Choroid plexus epithelial cell (primary cell): ENCODE measurements at regions not wholly inside any gene's neighbourhood (a gene's known extent, or its start where the extent isn't known, plus 50 kb on each side); places are given as distances from the start of the nearest gene placed in this dataset.
"Not testable (repeated sequence)": the region's sequence is repeated elsewhere in the genome, so short reads cannot be mapped to it uniquely, and the experiment has no call there.

Source experiments
- DNase-seq: peaks from one replicate; pipeline ENCODE4 v3.0.0-alpha.2; 2010; ENCODE audit warnings: low read depth
- H3K4me3 ChIP-seq: 2 replicates; pipeline ENCODE4 v1.5.1; 2011; ENCODE audit warnings: low read depth, mild to moderate bottlenecking, control low read depth, low read length, moderate library complexity
- TF ChIP-seq, protein P1 (sequence below): conservative IDR thresholded peaks from 2 replicates; pipeline ENCODE4 v1.5.1; 2011; ENCODE audit warnings: low read depth, mild to moderate bottlenecking, control low read depth, inconsistent platforms, low read length, moderate library complexity

GRCh38 chr7:13108061-13108460, 420.6 kb downstream of the ARL4A start:
- H3K4me3 ChIP-seq = no peak overlapping the region
- no peak for DNase-seq
- TF ChIP-seq, protein P1, sequence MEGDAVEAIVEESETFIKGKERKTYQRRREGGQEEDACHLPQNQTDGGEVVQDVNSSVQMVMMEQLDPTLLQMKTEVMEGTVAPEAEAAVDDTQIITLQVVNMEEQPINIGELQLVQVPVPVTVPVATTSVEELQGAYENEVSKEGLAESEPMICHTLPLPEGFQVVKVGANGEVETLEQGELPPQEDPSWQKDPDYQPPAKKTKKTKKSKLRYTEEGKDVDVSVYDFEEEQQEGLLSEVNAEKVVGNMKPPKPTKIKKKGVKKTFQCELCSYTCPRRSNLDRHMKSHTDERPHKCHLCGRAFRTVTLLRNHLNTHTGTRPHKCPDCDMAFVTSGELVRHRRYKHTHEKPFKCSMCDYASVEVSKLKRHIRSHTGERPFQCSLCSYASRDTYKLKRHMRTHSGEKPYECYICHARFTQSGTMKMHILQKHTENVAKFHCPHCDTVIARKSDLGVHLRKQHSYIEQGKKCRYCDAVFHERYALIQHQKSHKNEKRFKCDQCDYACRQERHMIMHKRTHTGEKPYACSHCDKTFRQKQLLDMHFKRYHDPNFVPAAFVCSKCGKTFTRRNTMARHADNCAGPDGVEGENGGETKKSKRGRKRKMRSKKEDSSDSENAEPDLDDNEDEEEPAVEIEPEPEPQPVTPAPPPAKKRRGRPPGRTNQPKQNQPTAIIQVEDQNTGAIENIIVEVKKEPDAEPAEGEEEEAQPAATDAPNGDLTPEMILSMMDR = no peak

GRCh38 chr7:13109201-13109600, 421.8 kb downstream of the ARL4A start:
- H3K4me3 ChIP-seq = no peak overlapping the region
- TF ChIP-seq, protein P1 = no peak
- DNase-seq = no peak

- no peak overlapping the region for H3K4me3 ChIP-seq
- DNase-seq = no peak
- TF ChIP-seq, protein P1 = no peak
Measured at GRCh38 chr7:13110107-13110506, 422.7 kb downstream of the ARL4A start.

DNA sequence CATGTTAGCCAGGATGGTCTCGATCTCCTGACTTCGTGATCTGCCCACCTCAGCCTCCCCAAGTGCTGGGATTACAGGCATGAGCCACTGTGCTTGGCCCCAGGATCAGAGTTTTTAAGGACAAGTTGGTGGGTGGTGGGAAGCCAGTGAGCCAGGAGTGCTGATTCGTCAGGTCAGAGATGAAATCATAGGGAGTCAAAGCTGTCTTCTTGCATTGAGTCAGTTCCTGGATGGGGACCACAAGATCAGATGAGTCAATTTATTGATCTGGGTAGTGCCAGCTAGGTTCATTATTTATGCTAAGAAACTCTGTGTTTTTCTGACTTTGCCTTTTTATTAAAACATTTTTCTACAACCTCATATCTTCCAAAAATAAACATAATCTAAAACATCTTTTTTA, 423.8 kb downstream of the ARL4A start:
- H3K4me3 ChIP-seq = no peak overlapping the region
- DNase-seq = no peak
- TF ChIP-seq, protein P1 = no peak

DNA sequence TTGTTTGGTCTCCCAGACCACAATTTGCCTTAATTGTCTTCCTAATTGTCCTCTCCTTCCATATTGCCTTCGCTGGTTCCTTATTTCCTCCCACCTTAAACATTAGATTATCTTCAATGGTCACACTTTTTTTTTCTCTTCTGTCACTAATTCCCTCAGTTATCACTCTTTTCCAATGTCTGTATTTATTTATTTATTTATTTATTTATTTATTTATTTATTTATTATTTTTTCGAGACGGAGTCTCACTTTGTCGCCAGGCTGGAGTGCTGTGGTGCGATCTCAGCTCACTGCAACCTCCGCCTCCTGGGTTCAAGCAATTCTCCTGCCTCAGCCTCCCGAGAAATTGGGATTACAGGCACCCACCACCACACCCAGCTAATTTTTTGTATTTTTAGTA, 426.8 kb downstream of the ARL4A start:
- not testable (repeated sequence) for H3K4me3 ChIP-seq, DNase-seq

- TF ChIP-seq, protein P1 = peak; percentile 45
- H3K4me3 ChIP-seq = no peak overlapping the region
- DNase-seq = peak; percentile 52
Measured at GRCh38 chr7:13115157-13115772, 427.8 kb downstream of the ARL4A start.

DNA sequence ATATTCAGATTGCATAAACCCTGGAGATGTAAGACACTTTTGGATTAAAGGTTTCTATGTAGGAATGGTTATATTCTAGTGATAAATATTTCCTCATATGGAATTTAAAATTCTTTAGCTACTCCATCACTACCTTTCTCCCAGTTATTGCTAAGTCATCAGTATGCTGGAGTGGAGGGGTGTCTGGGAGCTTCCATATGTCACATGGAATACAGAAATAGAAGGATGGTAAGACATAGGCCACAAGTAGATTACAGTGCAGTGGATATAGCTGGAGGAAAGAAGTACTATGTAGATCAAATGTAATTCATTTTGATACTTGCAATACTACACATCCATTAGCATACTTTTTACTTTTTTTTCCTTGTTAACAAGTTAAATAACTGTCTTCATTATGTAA, 428.4 kb downstream of the ARL4A start:
- TF ChIP-seq, protein P1 = no peak
- H3K4me3 ChIP-seq = no peak overlapping the region
- no peak for DNase-seq

GRCh38 chr7:13117103-13117502, 429.7 kb downstream of the ARL4A start:
- TF ChIP-seq, protein P1 = peak; percentile 70
- DNase-seq = peak; percentile 63
- no peak overlapping the region for H3K4me3 ChIP-seq
